ENCODE measurements at regions not wholly inside any gene's neighbourhood (a gene's known extent, or its start where the extent isn't known, plus 50 kb on each side); places are given as distances from the start of the nearest gene placed in this dataset.

GRCh38 chr18:46329736-46330246, 225.6 kb downstream of the HAUS1 start:
- no peak for TF ChIP-seq SIN3A (IDR thresholded peaks at IDR 0.05; ENCODE audit: borderline replicate concordance, insufficient read depth, low read length)
- TF ChIP-seq POLR2AphosphoS5 (IDR thresholded peaks at IDR 0.05; ENCODE audit: low read depth, low read length) = no peak

Measured in PFSK-1 (cell line).